Stimulated activated CD4-positive, alpha-beta T cell treated with anti-CD3 and anti-CD28 coated beads, Interleukin-1b, Interleukin-23, amount 100 ng/mL, for 48 hours (primary cell): ENCODE measurements at regions not wholly inside any gene's neighbourhood (a gene's known extent, or its start where the extent isn't known, plus 50 kb on each side); places are given as distances from the start of the nearest gene placed in this dataset.
"Not testable (repeated sequence)": the region's sequence is repeated elsewhere in the genome, so short reads cannot be mapped to it uniquely, and the experiment has no call there.

Source experiments
- DNase-seq: peaks from one replicate; pipeline ENCODE4 v3.0.0-alpha.2; 2020

- no peak for DNase-seq
Measured at GRCh38 chr5:56656846-56657726, 158.3 kb upstream of the MAP3K1 start.

- no peak for DNase-seq
Measured at GRCh38 chr5:56651893-56652292, 163.5 kb upstream of the MAP3K1 start.

GRCh38 chr5:56650386-56650785, 165.0 kb upstream of the MAP3K1 start:
- DNase-seq, result no peak

- DNase-seq, result no peak
Measured at GRCh38 chr5:56649569-56649968, 165.8 kb upstream of the MAP3K1 start.

- no peak for DNase-seq
Measured at GRCh38 chr5:56648460-56649034, 166.8 kb upstream of the MAP3K1 start.

DNA sequence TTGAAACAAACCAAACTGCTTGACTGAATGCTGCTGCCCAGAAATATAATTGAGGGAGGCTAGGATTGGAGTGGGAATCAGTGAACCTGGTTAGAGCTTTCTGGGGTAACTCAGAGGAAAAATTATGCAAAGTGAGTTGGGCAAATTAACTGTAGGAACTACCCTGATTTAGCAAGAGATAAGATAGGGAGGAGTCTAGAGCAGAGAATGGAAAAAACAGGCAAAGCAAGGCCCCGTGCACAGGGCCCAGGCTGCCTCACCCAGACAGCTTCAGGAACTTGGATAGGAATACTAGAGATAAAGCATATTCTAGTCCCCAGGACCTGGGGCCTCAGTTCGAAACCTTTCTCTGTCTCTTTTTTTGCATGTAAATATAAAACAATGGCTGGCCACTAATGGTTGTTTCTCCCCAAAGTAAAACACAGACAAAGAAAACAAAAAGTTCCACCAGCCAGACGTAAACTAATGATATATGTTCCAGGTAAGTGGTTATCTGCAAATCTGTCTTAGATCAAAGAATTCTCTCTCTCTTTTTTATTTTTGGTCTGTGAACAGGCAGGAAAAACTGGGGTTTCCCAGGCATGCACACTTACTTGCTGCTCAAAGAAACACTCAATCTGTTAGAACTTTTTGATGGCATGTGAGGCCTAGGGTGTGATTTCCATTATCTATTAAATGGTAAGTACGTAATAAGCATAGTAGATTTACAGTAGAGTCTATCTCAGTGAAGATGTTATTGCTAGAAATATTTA, 168.1 kb upstream of the MAP3K1 start:
- DNase-seq, result no peak

GRCh38 chr5:56641635-56642260, 173.6 kb upstream of the MAP3K1 start:
- DNase-seq, result no peak

- DNase-seq, result no peak
Measured at GRCh38 chr5:56640763-56641406, 174.5 kb upstream of the MAP3K1 start.

DNA sequence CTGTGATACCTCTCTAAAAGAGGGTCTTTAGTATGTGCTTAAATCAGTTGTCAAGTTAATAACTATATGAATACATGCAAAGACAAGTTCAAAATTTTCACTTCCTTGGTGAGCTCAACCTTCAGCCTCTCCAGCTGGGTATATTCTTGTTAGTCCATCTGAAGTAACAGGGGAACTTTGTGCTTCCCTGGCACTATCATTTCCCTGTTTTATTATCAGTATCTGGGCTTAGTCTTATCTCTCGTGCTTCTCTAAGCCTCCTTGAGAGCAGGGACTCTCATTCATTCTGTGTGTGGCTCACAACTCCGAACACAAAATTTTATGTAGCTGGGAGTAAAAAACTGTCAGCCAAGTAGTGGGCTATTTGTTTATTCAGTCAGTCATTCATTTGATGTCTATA, 175.9 kb upstream of the MAP3K1 start:
- DNase-seq, result no peak

- no peak for DNase-seq
Measured at GRCh38 chr5:56638768-56639238, 176.5 kb upstream of the MAP3K1 start.

- no peak for DNase-seq
Measured at GRCh38 chr5:56638061-56638621, 177.2 kb upstream of the MAP3K1 start.

- no peak for DNase-seq
Measured at GRCh38 chr5:56637321-56637920, 177.9 kb upstream of the MAP3K1 start.

DNA sequence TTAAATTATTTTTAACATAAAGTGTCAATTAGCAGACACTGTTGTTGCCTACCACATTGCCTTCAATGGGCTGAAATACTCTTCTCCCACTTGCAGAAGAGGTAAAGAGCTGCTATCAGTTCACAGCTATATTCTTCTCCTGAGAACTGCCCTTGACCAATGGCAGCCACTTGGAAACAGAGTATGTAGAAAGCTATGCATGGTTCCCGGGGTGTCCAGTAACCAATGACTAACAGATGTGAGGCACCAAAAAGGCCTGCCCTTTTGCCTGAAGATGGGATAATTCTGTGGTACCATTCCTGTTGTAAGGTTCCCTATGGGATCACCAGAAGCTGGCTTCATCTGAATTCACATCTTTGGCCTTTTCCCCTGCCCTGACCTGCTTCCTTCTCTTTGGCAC, 181.4 kb upstream of the MAP3K1 start:
- DNase-seq, result no peak

GRCh38 chr5:56632939-56633338, 182.4 kb upstream of the MAP3K1 start:
- DNase-seq, result no peak

- no peak for DNase-seq
Measured at GRCh38 chr5:56632199-56632598, 183.2 kb upstream of the MAP3K1 start.

- DNase-seq, result no peak
Measured at GRCh38 chr5:56631719-56632118, 183.6 kb upstream of the MAP3K1 start.

DNA sequence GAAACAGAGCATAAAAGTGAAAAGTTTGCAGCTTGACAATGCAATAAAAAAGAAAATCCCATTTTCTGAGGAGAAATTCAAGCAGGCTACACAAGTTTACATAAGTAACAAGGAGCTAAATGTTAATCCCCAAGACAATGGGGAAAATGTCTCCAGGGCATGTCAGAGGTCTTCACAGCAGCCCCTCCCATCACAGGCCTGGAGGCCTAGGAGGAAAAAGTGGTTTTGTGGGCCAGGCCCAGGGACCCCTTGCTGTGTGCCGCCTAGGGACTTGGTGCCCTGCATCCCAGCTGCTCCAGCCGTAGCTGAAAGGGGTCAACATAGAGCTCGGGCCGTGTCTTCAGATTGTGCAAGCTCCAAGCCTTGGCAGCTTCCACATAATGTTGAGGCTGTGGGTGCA, 186.7 kb upstream of the MAP3K1 start:
- DNase-seq, result not testable (repeated sequence)

DNA sequence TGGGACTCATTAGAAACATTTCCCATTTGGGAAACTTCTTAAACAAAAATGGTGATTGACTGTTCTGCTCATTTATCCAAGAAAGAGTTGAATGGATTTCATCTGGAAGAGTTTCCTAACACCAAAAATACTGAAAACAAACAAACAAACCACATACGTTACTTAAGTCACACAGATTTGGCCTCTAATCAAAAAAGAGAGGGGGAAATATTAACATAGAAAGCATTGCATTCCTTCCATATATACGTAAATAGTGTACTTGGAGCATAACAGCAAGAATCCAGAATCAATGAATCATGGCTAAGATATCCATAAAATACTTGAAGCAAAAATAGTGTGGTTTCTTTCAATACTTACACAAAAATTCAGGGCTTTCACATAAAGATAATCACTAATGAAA, 189.8 kb upstream of the MAP3K1 start:
- DNase-seq, result no peak

DNA sequence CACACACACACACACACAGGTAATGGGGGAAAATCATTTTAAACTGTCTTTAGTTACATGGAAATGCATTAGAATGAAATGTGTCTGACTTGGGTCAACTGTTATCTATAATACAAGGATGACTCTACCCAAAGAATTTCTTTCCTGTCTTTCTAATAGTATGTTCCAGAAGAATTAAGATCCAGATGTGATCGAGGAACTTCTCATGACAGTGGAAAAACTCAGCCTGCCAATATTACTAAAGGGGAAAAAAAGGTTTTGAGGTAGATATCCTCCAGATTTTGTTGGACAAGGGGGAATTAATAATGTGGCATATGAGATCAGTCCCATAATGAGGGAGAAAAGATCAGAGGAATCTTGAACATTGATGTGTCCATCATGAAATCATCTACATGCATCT, 190.6 kb upstream of the MAP3K1 start:
- DNase-seq, result no peak

DNA sequence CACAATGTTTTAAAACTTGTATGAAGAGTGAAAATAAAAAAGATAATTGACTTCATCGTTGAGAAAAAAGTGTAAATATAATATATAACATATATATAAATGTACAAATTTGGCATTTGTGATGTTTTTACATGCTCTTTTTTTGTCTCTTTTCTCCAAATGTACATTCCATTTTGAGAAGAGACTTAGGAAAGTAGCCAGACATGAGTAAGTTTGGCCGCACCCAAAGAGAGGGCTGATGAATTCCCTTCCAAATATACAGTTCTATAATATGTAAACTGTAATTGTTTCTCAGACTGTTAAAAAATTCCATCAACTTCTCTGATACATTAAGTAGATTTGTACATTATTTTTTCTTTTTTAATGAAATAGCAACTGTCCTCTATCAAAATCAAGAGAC, 193.2 kb upstream of the MAP3K1 start:
- no peak for DNase-seq

DNA sequence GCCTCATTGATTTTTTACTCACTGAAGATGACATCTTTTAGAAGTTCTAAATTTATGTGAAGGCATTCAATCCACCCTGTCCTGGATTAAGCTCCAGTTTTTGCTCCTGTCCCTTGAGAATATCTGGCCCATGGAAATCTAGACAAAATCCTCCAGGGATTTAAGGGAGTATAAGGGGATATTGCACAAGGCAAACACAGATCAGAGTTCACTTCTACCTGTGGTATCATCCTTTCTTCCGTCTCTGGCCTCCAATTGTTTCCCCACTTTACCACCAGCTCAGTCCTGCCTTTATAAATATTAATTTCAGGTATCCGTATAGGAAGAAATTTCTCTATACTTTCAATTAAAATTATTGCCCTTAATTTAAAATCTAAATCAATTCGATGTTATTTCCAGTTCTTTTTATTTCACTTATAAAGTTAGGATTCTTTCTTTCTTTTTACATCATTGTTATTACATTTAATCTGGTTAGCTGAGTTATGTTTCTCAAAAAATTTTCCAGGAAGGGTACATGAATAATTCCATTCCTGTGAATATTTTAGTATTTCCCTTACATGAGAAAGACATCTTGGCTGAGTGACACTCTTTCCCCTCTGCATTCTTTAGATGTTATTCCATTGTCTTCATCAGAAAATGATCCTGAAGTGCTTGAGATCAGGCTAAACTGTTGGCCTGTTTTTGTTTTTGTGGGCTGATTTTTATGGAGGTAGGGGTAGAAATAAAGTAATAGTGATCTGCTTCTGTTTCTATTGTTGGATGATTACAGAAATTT, 194.3 kb upstream of the MAP3K1 start:
- DNase-seq, result no peak
